OCI-LY7 (cell line): ENCODE measurements at regions not wholly inside any gene's neighbourhood (a gene's known extent, or its start where the extent isn't known, plus 50 kb on each side); places are given as distances from the start of the nearest gene placed in this dataset.

Experiments
- CTCF ChIP-seq: fragments of 200-600 bp; sonication (generic); conservative IDR thresholded peaks from 2 replicates; pipeline ENCODE4 v1.5.1; 2014; ENCODE audit warnings: mild to moderate bottlenecking, antibody characterized with exemption, low read length, moderate library complexity, mixed read lengths
- EZH2phosphoT487 ChIP-seq: fragments of 200-600 bp; sonication (generic); IDR thresholded peaks from 2 replicates; pipeline ENCODE4 v1.6.1; 2018; ENCODE audit warnings: low read depth, borderline replicate concordance, mild to moderate bottlenecking, mixed run types, antibody characterized with exemption, low read length, moderate library complexity, mixed read lengths

GRCh38 chr17:5864741-5865657 is 205.2 kb upstream of the WSCD1 start:
- TF ChIP-seq CTCF (no peak), EZH2phosphoT487 (no peak)
